Head of caudate nucleus (tissue), 42 donors: ENCODE measurements at regions not wholly inside any gene's neighbourhood (a gene's known extent, or its start where the extent isn't known, plus 50 kb on each side); places are given as distances from the start of the nearest gene placed in this dataset.

Experiments used
- DNase-seq, 42 donors: peaks; one replicate each; pipeline versions ENCODE4 v3.0.0 to v3.0.0-alpha.2; 2020 to 2021; ENCODE audit warnings: mixed read lengths in 7 of 42
- intact Hi-C: fragments of 100-400 bp; cut with DNase I; formaldehyde crosslinking; loops from one replicate; pipeline ENCODE4 v1.15.0; 2022

DNA sequence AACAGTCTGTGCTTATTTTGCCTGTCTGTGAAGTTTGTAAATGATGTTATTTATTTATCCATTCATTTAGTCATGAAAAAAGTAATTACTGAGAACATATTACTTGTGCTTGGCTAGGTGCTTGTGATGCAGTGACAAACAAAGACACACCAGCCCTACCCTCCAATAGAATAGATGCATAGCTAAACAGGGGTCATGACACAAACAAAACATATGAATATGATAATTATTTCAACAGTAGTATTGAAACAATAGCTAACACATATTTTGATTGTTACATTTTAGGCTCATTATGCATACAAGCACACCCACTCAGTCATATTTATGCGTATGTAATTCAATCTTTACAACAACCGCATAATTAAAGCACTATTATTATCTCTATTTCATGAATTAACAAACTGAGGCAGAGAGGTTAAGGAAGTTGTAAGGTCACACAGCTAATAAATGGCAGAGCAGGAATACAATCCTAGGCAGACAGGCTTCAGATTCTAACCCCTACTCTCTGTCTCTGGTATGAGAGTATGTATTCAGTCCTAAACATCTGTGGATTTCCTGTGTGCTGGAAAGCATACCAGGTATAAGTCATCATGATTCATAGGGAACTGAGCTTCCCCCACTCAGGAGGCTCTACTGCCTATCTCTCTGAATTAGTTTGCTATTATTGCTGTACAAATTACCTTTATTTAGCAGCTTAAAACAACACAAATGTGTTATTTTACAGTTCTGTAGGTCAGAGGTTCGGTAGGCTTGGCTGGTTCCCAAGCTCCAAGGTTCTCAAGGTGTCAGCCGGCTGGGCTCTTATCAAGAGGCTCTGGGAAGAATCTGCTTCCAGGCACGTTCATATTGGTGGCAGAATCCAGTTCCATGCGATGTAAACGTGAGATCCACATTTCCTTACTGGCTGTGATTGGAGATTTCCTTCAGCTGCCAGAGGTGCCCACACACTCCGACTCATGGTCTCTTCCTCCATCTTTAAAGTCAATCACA is 509.4 kb downstream of the GALC start:
- DNase-seq, result no peak
- intact Hi-C loops, result no loop called here

DNA sequence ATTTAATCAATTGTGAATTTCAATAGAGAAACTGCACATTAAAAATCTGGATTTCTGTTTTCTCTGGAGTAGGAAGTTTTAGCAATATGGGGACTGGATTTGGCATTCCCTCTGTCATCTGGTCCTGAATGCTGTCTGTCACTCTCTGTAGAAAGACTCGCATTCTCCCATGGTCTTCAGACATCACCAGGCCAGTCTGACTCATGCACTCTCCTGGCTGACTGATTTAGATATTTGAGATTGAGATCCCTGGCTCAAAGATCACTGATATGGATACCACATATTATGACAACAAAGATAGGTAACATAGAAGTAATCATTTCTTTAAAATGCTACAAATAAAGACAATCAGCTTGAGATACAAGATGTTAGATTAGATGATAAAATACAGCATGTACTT is 524.5 kb downstream of the GALC start:
- intact Hi-C loops, result no loop called here
- no peak for DNase-seq

- intact Hi-C loops, result no loop called here
- DNase-seq, result no peak
These were observed 525.4 kb downstream of the GALC start for GRCh38 chr14:87467578-87467977.

DNA sequence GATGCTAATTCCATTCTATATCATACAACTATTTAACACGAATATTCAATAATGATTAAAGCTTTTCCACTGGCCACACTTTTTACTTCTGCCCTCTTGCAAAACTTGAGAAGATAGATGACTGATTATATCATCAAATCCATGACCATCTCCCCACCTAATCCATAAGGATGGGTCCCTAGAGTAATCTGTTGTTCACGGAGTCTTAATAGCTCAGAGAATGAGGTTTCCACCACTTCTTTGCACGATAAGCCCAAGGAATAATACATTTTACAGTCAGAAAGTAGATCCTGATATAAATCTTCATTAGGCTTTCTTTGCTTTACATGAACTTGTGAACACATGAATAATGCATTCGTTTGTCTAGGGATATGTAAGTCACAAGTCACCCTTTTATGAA is 527.2 kb downstream of the GALC start:
- DNase-seq, result no peak
- intact Hi-C loops, result no loop called here

DNA sequence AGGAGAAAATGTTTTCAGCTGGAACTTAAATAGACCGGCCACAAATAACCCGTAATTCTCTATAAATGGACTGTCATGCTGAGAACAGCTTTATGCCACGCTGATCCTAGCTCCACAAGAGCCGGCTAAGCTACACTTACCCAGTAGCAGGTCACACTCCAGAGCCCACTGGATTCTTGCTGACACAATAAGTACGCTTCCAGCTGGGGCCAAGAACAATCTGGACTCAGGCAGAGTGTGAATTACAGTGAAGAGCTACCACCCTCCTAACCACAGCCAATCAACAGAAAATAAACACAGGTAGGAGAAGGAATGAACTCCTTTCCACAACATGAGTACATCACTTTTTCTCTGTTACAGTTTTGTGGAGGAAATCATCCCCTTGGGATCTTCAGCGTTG is 531.3 kb downstream of the GALC start:
- DNase-seq, result no peak
- intact Hi-C loops, result no loop called here

DNA sequence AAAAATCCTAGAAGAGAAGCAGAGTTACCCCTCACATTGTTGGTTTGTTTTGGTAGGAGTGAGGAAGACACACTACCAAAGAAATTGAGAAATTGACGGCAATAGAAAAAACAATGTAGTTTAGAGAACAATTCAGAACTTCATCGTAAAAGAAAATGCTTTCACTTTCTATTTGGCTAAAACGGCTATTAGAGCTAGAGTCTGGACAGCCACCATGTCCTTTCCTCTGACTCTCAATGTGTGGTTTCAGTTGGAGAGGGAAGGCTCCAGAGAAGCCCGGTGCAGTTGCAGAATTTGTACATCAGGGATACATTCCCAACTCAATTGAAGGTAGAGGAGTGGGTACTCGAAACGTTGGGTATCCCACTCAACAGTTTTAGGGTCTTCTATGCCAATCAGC is 535.3 kb downstream of the GALC start:
- intact Hi-C loops, result no loop called here
- DNase-seq, result no peak

GRCh38 chr14:87450193-87450592 is 542.8 kb downstream of the GALC start:
- DNase-seq, result no peak
- intact Hi-C loops, result no loop called here

- DNase-seq, result no peak
- intact Hi-C loops, result no loop called here
These were observed 544.0 kb downstream of the GALC start for GRCh38 chr14:87449016-87449415.

DNA sequence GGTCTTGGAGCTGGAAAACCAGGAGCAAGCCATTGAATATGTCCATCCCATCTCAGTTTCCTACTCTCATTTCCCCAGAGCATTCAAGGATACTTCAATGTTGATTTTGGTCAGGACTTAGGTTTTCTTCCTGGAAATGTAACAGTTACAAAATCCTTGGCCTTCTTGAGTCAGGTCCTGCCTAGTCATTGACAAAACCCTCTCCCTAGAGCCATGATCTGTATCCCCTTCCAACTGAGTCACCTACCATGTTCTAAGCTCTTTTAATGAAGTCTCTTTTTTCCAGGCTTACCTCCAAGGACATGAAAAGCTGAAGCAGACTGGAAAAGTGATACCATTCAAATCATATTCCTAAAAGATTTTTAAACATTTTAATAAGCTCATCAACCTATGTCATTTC is 549.2 kb downstream of the GALC start:
- DNase-seq, result no peak
- intact Hi-C loops, result no loop called here

- intact Hi-C loops, result no loop called here
- no peak for DNase-seq
These were observed 549.9 kb downstream of the GALC start for GRCh38 chr14:87443039-87443438.

DNA sequence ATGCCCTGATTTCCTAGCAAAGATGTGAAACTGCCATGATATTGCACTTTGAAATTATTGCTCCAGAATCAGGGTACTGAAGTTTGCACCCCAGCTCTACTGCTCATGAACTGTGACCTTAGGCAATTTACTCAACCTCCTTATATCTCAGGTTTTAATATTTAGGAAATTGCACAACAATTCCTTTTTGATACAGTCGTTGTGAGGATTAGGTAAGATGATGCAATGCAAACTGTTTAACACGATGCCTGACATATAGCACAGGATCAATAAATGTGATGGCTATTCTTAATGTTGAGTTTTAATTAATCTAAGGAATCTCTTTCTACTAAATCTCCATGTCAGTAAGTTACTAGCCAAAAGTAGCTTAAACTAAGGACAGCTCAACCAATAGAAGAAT is 555.8 kb downstream of the GALC start:
- intact Hi-C loops, result no loop called here

GRCh38 chr14:87434680-87435079 is 558.3 kb downstream of the GALC start:
- DNase-seq, result no peak
- intact Hi-C loops, result no loop called here

More for the DNA sequence above, 555.8 kb downstream of the GALC start:
- DNase-seq, result no peak

DNA sequence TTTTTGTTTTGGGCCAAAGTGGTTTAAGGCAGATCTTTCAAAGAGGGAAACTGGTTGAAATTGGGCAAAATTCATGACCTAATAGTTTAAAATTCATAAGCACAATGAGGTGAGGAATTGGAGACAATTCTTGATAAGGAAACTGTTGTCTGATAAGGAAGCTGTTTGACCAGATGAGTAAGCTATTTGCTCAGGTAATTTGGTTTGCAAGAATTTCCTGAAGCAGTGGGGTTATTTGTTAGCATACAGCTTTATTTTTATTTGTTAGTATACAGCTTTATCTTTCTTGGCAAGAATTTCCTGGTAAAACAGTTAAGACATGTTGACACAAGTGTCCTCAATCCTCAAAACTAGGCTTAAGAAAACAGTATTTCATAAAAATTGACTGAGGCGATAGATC is 559.0 kb downstream of the GALC start:
- DNase-seq, result no peak

DNA sequence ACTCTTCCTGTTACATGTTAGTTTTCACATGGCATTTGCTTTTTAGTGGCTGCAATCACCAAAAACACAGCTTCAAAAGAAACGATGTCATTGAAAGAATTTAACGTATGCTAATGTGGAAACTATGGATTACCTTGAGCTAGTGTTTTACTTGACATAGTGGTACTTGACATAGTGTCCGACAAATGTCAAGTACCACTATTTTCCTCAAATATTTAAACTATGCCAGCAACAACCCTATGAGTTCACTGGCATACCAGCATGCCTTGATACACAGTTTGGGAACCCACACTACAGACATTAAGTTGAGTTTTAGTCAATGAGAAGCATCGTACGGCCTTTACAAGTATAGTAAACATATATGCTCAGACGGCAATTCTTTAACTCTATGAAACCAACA is 560.3 kb downstream of the GALC start:
- intact Hi-C loops, result no loop called here
- DNase-seq, result no peak

More for the DNA sequence above, 559.0 kb downstream of the GALC start:
- intact Hi-C loops, result no loop called here

GRCh38 chr14:87430810-87431209 is 562.2 kb downstream of the GALC start:
- intact Hi-C loops, result no loop called here
- DNase-seq, result no peak

- intact Hi-C loops, result no loop called here
- no peak for DNase-seq
These were observed 562.8 kb downstream of the GALC start for GRCh38 chr14:87430214-87430613.

DNA sequence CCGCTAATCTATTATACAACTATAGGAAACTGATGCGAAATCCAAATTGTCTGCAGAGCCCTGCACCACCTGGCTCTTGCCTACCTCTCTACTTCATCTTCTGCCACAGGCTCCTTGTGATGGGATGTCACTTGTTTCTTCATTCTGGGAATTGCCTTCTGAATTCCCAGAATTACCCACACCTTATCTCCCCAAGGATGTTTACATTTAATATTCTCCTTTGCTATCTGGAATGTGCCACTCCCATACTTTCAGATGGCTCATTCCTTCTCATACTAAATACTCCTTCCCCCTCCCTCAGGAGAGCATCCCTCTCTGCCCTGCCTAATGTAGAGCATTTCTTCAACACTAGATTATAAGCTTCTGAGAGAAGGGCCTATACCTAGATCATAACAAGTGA is 573.1 kb downstream of the GALC start:
- no peak for DNase-seq
- intact Hi-C loops, result no loop called here

GRCh38 chr14:87411370-87411769 is 581.6 kb downstream of the GALC start:
- DNase-seq, result peak in 1 of 42 donors; percentile 4
- intact Hi-C loops, result no loop called here

DNA sequence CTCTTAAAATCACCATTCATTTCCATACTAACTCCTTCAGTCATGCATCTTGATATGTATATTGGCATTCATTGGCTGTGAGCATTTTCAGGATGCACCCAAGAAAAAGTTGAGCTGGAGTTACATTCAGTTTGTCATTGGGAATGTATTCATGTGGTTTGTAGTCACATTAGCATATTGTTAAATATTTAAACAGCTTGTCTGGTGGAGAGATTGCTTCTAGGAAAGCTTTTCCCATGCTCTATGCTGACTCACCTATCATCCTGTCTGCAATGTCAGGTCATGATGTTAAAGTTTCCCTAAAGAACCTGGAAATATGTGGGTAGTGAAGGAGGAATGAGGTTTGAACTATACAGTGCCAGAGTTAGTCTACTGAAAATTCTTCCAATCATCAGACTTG is 583.6 kb downstream of the GALC start:
- intact Hi-C loops, result no loop called here
- peak in 4 of 42 donors; percentile 7 to 15 (median 10) for DNase-seq

GRCh38 chr14:87407344-87407743 is 585.6 kb downstream of the GALC start:
- DNase-seq, result no peak

GRCh38 chr14:87405563-87405962 is 587.4 kb downstream of the GALC start:
- no peak for DNase-seq
- intact Hi-C loops, result no loop called here

More at GRCh38 chr14:87407344-87407743, 585.6 kb downstream of the GALC start:
- intact Hi-C loops, result no loop called here
